RKO (cell line): ENCODE measurements at regions not wholly inside any gene's neighbourhood (a gene's known extent, or its start where the extent isn't known, plus 50 kb on each side); places are given as distances from the start of the nearest gene placed in this dataset.
A peak's percentile ranks its signal among the peaks of the same experiment; 100 is the strongest.

Experiments used
- DNase-seq: peaks from one replicate; pipeline ENCODE4 v3.0.0-alpha.2; 2016; ENCODE audit warnings: low spot score

GRCh38 chr6:54440549-54440948 lies 132.3 kb downstream of the TINAG start:
- DNase-seq: no peak

GRCh38 chr6:54441020-54441419 lies 132.8 kb downstream of the TINAG start:
- DNase-seq: no peak

GRCh38 chr6:54441687-54442248 lies 133.5 kb downstream of the TINAG start:
- no peak for DNase-seq

- no peak for DNase-seq
These were observed 137.0 kb downstream of the TINAG start for GRCh38 chr6:54445207-54445606.

- no peak for DNase-seq
These were observed 140.4 kb downstream of the TINAG start for GRCh38 chr6:54448617-54449016.

- DNase-seq: no peak
These were observed 143.3 kb downstream of the TINAG start for GRCh38 chr6:54451516-54451915.

GRCh38 chr6:54463354-54464024 lies 155.2 kb downstream of the TINAG start:
- DNase-seq: no peak

- no peak for DNase-seq
These were observed 157.5 kb downstream of the TINAG start for GRCh38 chr6:54465649-54466300.

- DNase-seq: no peak
These were observed 159.1 kb downstream of the TINAG start for GRCh38 chr6:54467384-54467783.

GRCh38 chr6:54473328-54473727 lies 165.1 kb downstream of the TINAG start:
- DNase-seq: no peak

- DNase-seq: no peak
These were observed 166.7 kb downstream of the TINAG start for GRCh38 chr6:54474898-54475297.

- DNase-seq: no peak
These were observed 172.8 kb downstream of the TINAG start for GRCh38 chr6:54481091-54481490.

- no peak for DNase-seq
These were observed 183.2 kb downstream of the TINAG start for GRCh38 chr6:54491431-54491830.

GRCh38 chr6:54493138-54493537 lies 184.9 kb downstream of the TINAG start:
- DNase-seq: peak; percentile 39

- DNase-seq: no peak
These were observed 194.9 kb downstream of the TINAG start for GRCh38 chr6:54503144-54503543.

GRCh38 chr6:54515013-54515412 lies 206.8 kb downstream of the TINAG start:
- no peak for DNase-seq

- no peak for DNase-seq
These were observed 207.5 kb downstream of the TINAG start for GRCh38 chr6:54515713-54516112.

GRCh38 chr6:54516321-54516720 lies 208.1 kb downstream of the TINAG start:
- DNase-seq: no peak

- no peak for DNase-seq
These were observed 210.9 kb downstream of the TINAG start for GRCh38 chr6:54519161-54519560.

- DNase-seq: peak; percentile 9
These were observed 217.5 kb downstream of the TINAG start for GRCh38 chr6:54525731-54526130.

- no peak for DNase-seq
These were observed 225.3 kb downstream of the TINAG start for GRCh38 chr6:54533567-54533966.

GRCh38 chr6:54535568-54535967 lies 227.3 kb downstream of the TINAG start:
- no peak for DNase-seq

- DNase-seq: no peak
These were observed 233.3 kb downstream of the TINAG start for GRCh38 chr6:54541541-54541940.

- no peak for DNase-seq
These were observed 250.9 kb downstream of the TINAG start for GRCh38 chr6:54559136-54559535.
